HuH-7 (cell line): ENCODE measurements at regions not wholly inside any gene's neighbourhood (a gene's known extent, or its start where the extent isn't known, plus 50 kb on each side); places are given as distances from the start of the nearest gene placed in this dataset.
"Not testable (repeated sequence)": the region's sequence is repeated elsewhere in the genome, so short reads cannot be mapped to it uniquely, and the experiment has no call there.

Source experiments
- DNase-seq: peaks from one replicate; pipeline ENCODE4 v3.0.0; 2011; ENCODE audit warnings: low spot score

- no peak for DNase-seq
Measured at GRCh38 chr2:187057466-187057865, 208.5 kb upstream of the ZSWIM2 start.

- no peak for DNase-seq
Measured at GRCh38 chr2:187056416-187057334, 207.7 kb upstream of the ZSWIM2 start.

GRCh38 chr2:187055463-187055862 lies 206.5 kb upstream of the ZSWIM2 start:
- DNase-seq = peak; percentile 12

- peak; percentile 19 for DNase-seq
Measured at GRCh38 chr2:187054501-187055319, 205.7 kb upstream of the ZSWIM2 start.

GRCh38 chr2:187051350-187051749 lies 202.4 kb upstream of the ZSWIM2 start:
- DNase-seq = no peak

- no peak for DNase-seq
Measured at GRCh38 chr2:187050409-187050998, 201.5 kb upstream of the ZSWIM2 start.

- DNase-seq = no peak
Measured at GRCh38 chr2:187037310-187037709, 188.3 kb upstream of the ZSWIM2 start.

- DNase-seq = no peak
Measured at GRCh38 chr2:187034434-187034833, 185.5 kb upstream of the ZSWIM2 start.

- DNase-seq = no peak
Measured at GRCh38 chr2:187024739-187025138, 175.8 kb upstream of the ZSWIM2 start.

GRCh38 chr2:187023996-187024395 lies 175.0 kb upstream of the ZSWIM2 start:
- DNase-seq = not testable (repeated sequence)

- no peak for DNase-seq
Measured at GRCh38 chr2:187017438-187017837, 168.5 kb upstream of the ZSWIM2 start.

- DNase-seq = no peak
Measured at GRCh38 chr2:187013058-187013457, 164.1 kb upstream of the ZSWIM2 start.

GRCh38 chr2:187011206-187011832 lies 162.3 kb upstream of the ZSWIM2 start:
- DNase-seq = no peak

- DNase-seq = no peak
Measured at GRCh38 chr2:187009483-187010239, 160.7 kb upstream of the ZSWIM2 start.

GRCh38 chr2:187008111-187008510 lies 159.1 kb upstream of the ZSWIM2 start:
- DNase-seq = no peak

- no peak for DNase-seq
Measured at GRCh38 chr2:187003611-187004010, 154.6 kb upstream of the ZSWIM2 start.

- peak; percentile 37 for DNase-seq
Measured at GRCh38 chr2:187003038-187003554, 154.1 kb upstream of the ZSWIM2 start.

- DNase-seq = no peak
Measured at GRCh38 chr2:187002242-187002641, 153.3 kb upstream of the ZSWIM2 start.

GRCh38 chr2:187001248-187001647 lies 152.3 kb upstream of the ZSWIM2 start:
- no peak for DNase-seq

GRCh38 chr2:186995092-186995491 lies 146.1 kb upstream of the ZSWIM2 start:
- no peak for DNase-seq

GRCh38 chr2:186992597-186992996 lies 143.6 kb upstream of the ZSWIM2 start:
- DNase-seq = no peak
